ENCODE measurements at regions not wholly inside any gene's neighbourhood (a gene's known extent, or its start where the extent isn't known, plus 50 kb on each side); places are given as distances from the start of the nearest gene placed in this dataset.

GRCh38 chr18:44556296-44556695 is 124.4 kb upstream of the SETBP1 start:
- Histone ChIP-seq H2AFZ (ENCODE audit: low read depth, low read length) (no peak overlapping the region), H3K9me3 (ENCODE audit: insufficient read depth, low read depth, low read length) (no peaks in the 10 kb centered on the region), H3K4me2 (ENCODE audit: low read length) (no peak overlapping the region), H3K27ac (ENCODE audit: low read depth, low read length) (no peak overlapping the region), H3K9ac (ENCODE audit: low read length) (no peak overlapping the region), H3K4me3 (ENCODE audit: insufficient read depth, low read depth, low read length) (no peak overlapping the region), H3K27me3 (ENCODE audit: insufficient read depth, low read length) (no peaks in the 10 kb centered on the region), H3K79me2 (ENCODE audit: insufficient read depth, low read length) (no peaks in the 10 kb centered on the region), H3K36me3 (ENCODE audit: insufficient read depth, low read length) (no peaks in the 10 kb centered on the region), H4K20me1 (ENCODE audit: insufficient read depth, low read length) (no peaks in the 10 kb centered on the region), H3K4me1 (ENCODE audit: insufficient read depth, low read length) (no peaks in the 10 kb centered on the region)
- Mint-ChIP-seq H3K27me3 (ENCODE audit: low read depth, unreplicated experiment) (peaks cover 6% of the 10 kb centered on the region), H3K9me3 (ENCODE audit: unreplicated experiment) (no peaks in the 10 kb centered on the region), H3K4me3 (ENCODE audit: unreplicated experiment) (no peak overlapping the region), H3K36me3 (ENCODE audit: low read depth, unreplicated experiment) (no peaks in the 10 kb centered on the region), H3K27ac (ENCODE audit: unreplicated experiment) (no peak overlapping the region), H3K4me1 (ENCODE audit: low read depth, unreplicated experiment) (no peaks in the 10 kb centered on the region)
- FAIRE-seq (no peak), DNase-seq (ENCODE audit: low read depth) (no peak)
- no peak for TF ChIP-seq EZH2 (IDR thresholded peaks at IDR 0.05; ENCODE audit: insufficient read depth, low read length)
- TF ChIP-seq CTCF (IDR thresholded peaks at IDR 0.05; ENCODE audit: insufficient read depth, low read depth, low read length), result no peak

- no peaks in the 10 kb centered on the region for H3K4me1 ChIP-seq (ENCODE audit: insufficient read depth, low read length)
- TF ChIP-seq CTCF (IDR thresholded peaks at IDR 0.05; ENCODE audit: insufficient read depth, low read depth, low read length), result no peak
- no peak for TF ChIP-seq EZH2 (IDR thresholded peaks at IDR 0.05; ENCODE audit: insufficient read depth, low read length)
- H3K36me3 ChIP-seq (ENCODE audit: insufficient read depth, low read length), result no peaks in the 10 kb centered on the region
- no peaks in the 10 kb centered on the region for H3K9me3 ChIP-seq (ENCODE audit: insufficient read depth, low read depth, low read length)
- Mint-ChIP-seq H3K27ac (ENCODE audit: unreplicated experiment) (no peak overlapping the region), H3K36me3 (ENCODE audit: low read depth, unreplicated experiment) (no peaks in the 10 kb centered on the region), H3K4me3 (ENCODE audit: unreplicated experiment) (no peak overlapping the region), H3K9me3 (ENCODE audit: unreplicated experiment) (no peaks in the 10 kb centered on the region), H3K4me1 (ENCODE audit: low read depth, unreplicated experiment) (no peaks in the 10 kb centered on the region), H3K27me3 (ENCODE audit: low read depth, unreplicated experiment) (peaks cover 6% of the 10 kb centered on the region)
- no peaks in the 10 kb centered on the region for H3K27me3 ChIP-seq (ENCODE audit: insufficient read depth, low read length)
- no peak overlapping the region for H3K4me2 ChIP-seq (ENCODE audit: low read length)
- H2AFZ ChIP-seq (ENCODE audit: low read depth, low read length), result no peak overlapping the region
- H3K4me3 ChIP-seq (ENCODE audit: insufficient read depth, low read depth, low read length), result no peak overlapping the region
- no peak overlapping the region for H3K9ac ChIP-seq (ENCODE audit: low read length)
- no peak overlapping the region for H3K27ac ChIP-seq (ENCODE audit: low read depth, low read length)
- FAIRE-seq (peak; percentile 9), DNase-seq (ENCODE audit: low read depth) (no peak)
- no peaks in the 10 kb centered on the region for H4K20me1 ChIP-seq (ENCODE audit: insufficient read depth, low read length)
- no peaks in the 10 kb centered on the region for H3K79me2 ChIP-seq (ENCODE audit: insufficient read depth, low read length)
These were observed 123.0 kb upstream of the SETBP1 start for GRCh38 chr18:44557616-44558151.

GRCh38 chr18:44558767-44559166 is 121.9 kb upstream of the SETBP1 start:
- no peaks in the 10 kb centered on the region for H3K27me3 ChIP-seq (ENCODE audit: insufficient read depth, low read length)
- H3K27ac ChIP-seq (ENCODE audit: low read depth, low read length), result no peak overlapping the region
- H4K20me1 ChIP-seq (ENCODE audit: insufficient read depth, low read length), result no peaks in the 10 kb centered on the region
- H3K9ac ChIP-seq (ENCODE audit: low read length), result no peak overlapping the region
- TF ChIP-seq EZH2 (IDR thresholded peaks at IDR 0.05; ENCODE audit: insufficient read depth, low read length) (no peak), CTCF (IDR thresholded peaks at IDR 0.05; ENCODE audit: insufficient read depth, low read depth, low read length) (no peak)
- H3K4me2 ChIP-seq (ENCODE audit: low read length), result no peak overlapping the region
- H3K9me3 Mint-ChIP-seq (ENCODE audit: unreplicated experiment), result peaks cover 4% of the 10 kb centered on the region
- no peaks in the 10 kb centered on the region for H3K79me2 ChIP-seq (ENCODE audit: insufficient read depth, low read length)
- H2AFZ ChIP-seq (ENCODE audit: low read depth, low read length), result no peak overlapping the region
- DNase-seq (ENCODE audit: low read depth) (no peak), FAIRE-seq (no peak)
- no peak overlapping the region for H3K4me3 Mint-ChIP-seq (ENCODE audit: unreplicated experiment)
- no peak overlapping the region for H3K27ac Mint-ChIP-seq (ENCODE audit: unreplicated experiment)
- no peaks in the 10 kb centered on the region for H3K4me1 ChIP-seq (ENCODE audit: insufficient read depth, low read length)
- no peaks in the 10 kb centered on the region for H3K9me3 ChIP-seq (ENCODE audit: insufficient read depth, low read depth, low read length)
- H3K36me3 Mint-ChIP-seq (ENCODE audit: low read depth, unreplicated experiment), result no peaks in the 10 kb centered on the region
- H3K27me3 Mint-ChIP-seq (ENCODE audit: low read depth, unreplicated experiment), result peaks cover 6% of the 10 kb centered on the region
- H3K36me3 ChIP-seq (ENCODE audit: insufficient read depth, low read length), result no peaks in the 10 kb centered on the region
- no peaks in the 10 kb centered on the region for H3K4me1 Mint-ChIP-seq (ENCODE audit: low read depth, unreplicated experiment)
- H3K4me3 ChIP-seq (ENCODE audit: insufficient read depth, low read depth, low read length), result no peak overlapping the region
